22Rv1 (cell line): ENCODE measurements at regions not wholly inside any gene's neighbourhood (a gene's known extent, or its start where the extent isn't known, plus 50 kb on each side); places are given as distances from the start of the nearest gene placed in this dataset.

Experiments used
- H3K27ac ChIP-seq: fragments of 450-650 bp; 2 replicates; pipeline ENCODE4 v1.5.1; 2017
- CTCF ChIP-seq: fragments of 450-650 bp; IDR thresholded peaks from 2 replicates; pipeline ENCODE4 v1.5.1; 2017; ENCODE audit warnings: mild to moderate bottlenecking
- ZFX ChIP-seq: fragments of 450-650 bp; IDR thresholded peaks from 2 replicates; pipeline ENCODE4 v1.6.1; 2017; ENCODE audit warnings: antibody characterized with exemption, borderline replicate concordance

DNA sequence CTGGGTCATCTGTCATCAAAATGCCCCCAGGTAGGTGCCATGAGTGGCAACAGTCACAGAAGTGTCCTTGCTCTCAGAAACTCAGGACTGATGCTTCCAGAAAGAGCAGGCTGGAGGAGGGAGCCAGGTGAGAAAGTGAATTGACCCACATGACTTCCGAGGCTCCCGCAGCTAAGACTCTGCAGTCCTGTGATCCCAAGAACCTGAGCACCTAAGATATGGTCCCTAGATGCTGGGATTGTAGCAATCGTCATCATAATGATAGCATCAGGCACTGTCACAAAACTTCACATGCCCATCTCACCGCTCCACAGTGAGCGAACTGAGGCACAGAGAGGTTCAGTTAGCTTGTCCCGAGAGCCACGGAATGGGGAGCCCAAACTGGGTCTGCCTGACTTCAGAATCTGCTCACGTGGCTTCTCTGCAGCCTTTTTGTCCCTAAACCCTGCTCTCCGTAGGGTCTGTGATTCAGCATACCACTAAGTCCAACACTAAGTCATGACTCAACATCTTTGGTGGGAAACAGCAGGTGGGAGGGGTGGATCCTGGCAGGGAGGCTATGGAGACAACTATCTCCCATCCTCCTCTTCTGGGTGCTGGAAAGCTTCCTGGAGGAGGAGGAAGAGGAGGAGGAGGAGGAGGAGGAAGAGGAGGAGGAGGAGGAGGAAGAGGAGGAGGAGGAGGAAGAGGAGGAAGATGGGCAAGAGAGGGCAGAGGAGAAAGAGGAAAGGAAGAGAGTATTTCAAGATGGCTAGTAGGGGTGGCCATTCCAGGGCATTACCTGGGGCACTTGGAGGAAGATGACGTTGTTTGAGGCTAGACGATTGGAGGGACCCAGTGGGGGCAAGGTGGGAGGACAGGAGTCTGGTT is 55.5 kb upstream of the DLX4 start:
- TF ChIP-seq CTCF (no peak), ZFX (no peak)
- no peak overlapping the region for H3K27ac ChIP-seq

DNA sequence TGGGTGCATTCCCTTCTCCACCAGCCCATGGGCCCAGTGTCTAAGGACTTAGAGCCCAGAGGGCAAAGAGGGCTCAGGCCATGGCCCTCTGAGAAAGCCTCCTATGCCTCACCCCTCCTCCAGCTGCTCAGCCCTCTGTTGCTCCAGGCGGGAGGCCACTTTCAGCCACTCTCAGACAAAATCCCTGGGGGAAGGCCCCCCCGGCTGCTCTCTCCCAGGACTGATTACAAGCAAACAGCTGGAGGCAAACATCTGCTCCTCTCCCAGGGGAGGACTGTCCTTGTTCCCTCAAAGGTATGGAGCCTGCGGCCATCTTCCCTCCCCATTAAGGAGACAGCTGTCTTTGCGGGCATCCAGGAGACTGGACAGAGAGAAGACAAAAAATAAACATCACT is 54.9 kb upstream of the DLX4 start:
- TF ChIP-seq ZFX, result no peak
- no peak overlapping the region for H3K27ac ChIP-seq

DNA sequence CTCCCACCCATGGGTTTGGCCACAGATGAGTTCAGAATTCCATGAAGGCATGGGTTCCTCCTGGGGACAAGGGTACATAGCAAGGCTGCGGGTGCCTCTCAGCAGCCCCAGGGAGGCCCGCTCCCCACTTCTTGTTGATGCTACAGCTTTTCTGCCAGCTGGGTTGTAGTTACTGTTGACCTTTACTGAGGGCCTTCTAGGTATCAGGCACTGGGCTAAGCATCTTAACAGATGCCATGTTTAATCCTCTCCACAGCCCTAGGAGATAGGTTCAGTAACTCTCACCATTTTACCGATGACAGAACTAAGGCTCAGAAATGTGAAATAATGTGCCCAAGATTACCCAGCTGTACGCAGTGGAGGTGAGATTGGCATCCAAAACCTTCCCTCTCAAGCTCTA is 54.3 kb upstream of the DLX4 start:
- TF ChIP-seq CTCF (no peak), ZFX (no peak)

GRCh38 chr17:49915260-49915659 is 53.7 kb upstream of the DLX4 start:
- no peak overlapping the region for H3K27ac ChIP-seq
- TF ChIP-seq CTCF (no peak), ZFX (no peak)

More for the DNA sequence above, 54.3 kb upstream of the DLX4 start:
- no peak overlapping the region for H3K27ac ChIP-seq

DNA sequence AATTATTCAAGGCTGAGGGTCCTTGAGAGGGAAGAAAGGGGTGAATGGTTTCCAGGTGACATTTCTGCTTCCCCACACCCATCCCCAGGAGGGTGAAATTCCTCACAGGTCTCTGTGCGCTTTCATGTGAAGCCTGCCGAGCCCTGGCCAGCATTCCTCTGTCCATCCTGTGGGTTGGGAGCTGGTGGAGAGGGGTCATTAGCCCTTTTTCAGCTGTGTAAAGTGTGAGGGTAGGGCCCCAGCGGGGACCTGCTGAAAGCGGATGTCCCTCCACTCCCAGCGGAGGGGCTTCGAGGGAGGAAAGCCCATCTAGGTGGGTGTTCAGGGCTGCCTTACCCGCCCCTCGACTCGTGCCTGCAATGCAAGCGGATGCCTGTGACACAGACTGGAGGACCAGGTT is 53.3 kb upstream of the DLX4 start:
- no peak for TF ChIP-seq CTCF
- no peak for TF ChIP-seq ZFX
- no peak overlapping the region for H3K27ac ChIP-seq

GRCh38 chr17:49916854-49917515 is 52.0 kb upstream of the DLX4 start:
- no peak for TF ChIP-seq ZFX
- TF ChIP-seq CTCF, result no peak
- H3K27ac ChIP-seq, result no peak overlapping the region

- no peak for TF ChIP-seq CTCF
- TF ChIP-seq ZFX, result no peak
- H3K27ac ChIP-seq, result no peak overlapping the region
These were observed 50.4 kb upstream of the DLX4 start for GRCh38 chr17:49918591-49918990.
